GM19397 (cell line): ENCODE measurements at regions not wholly inside any gene's neighbourhood (a gene's known extent, or its start where the extent isn't known, plus 50 kb on each side); places are given as distances from the start of the nearest gene placed in this dataset.
"Not testable (repeated sequence)": the region's sequence is repeated elsewhere in the genome, so short reads cannot be mapped to it uniquely, and the experiment has no call there.

Source experiments
- ATAC-seq: cut with Tn5 transposase; IDR thresholded peaks from one replicate; pipeline ENCODE4 v1.9.1; 2021; ENCODE audit warnings: mild to moderate bottlenecking, moderate library complexity; ENCODE audit not compliant: unreplicated experiment

DNA sequence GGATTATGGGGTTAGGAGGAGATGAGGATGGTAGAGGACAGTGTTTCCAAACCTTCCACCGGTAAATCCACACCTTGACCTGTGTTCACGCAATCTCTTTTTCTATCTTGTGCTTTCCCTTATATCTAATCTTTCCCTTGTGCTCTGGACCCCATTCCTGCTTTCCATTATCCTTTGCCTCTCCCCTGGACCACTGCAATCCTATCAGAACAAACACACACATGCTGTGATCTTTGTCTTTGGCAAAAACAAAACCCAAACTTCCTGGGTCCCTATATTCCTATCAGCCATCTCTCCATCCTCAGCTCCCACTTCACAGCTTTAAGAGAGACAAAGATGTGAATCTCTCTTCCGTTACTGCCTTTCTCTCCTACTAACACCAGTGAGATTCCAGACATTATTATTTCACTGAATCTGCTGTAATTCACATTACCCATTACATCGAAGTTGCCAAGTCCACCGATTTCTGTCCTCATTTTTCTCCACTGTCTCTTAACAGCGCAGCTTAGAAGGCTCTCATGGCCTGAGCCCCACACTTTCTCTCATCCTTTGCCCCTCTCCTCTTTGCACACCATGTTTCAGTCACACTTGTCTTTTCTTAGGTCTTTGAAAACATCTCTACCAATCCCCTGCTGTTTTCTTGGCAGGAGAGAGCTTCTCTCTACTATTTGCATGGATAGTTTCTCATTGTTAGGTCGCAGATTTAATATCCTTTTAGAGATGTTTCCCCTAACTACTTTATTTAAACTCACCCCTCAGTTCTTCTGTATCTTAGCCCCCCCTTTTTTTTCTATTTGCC is 230.0 kb upstream of the B3GALT2 start:
- no peak for ATAC-seq

- no peak for ATAC-seq
These were observed 228.8 kb upstream of the B3GALT2 start for GRCh38 chr1:193415256-193415655.

- ATAC-seq: no peak
These were observed 227.0 kb upstream of the B3GALT2 start for GRCh38 chr1:193413376-193413775.

GRCh38 chr1:193412748-193413147 is 226.3 kb upstream of the B3GALT2 start:
- ATAC-seq: no peak

- ATAC-seq: no peak
These were observed 225.3 kb upstream of the B3GALT2 start for GRCh38 chr1:193411714-193412113.

GRCh38 chr1:193411215-193411614 is 224.8 kb upstream of the B3GALT2 start:
- no peak for ATAC-seq

- no peak for ATAC-seq
These were observed 222.4 kb upstream of the B3GALT2 start for GRCh38 chr1:193408782-193409293.

GRCh38 chr1:193406901-193407300 is 220.5 kb upstream of the B3GALT2 start:
- peak; percentile 65 for ATAC-seq

DNA sequence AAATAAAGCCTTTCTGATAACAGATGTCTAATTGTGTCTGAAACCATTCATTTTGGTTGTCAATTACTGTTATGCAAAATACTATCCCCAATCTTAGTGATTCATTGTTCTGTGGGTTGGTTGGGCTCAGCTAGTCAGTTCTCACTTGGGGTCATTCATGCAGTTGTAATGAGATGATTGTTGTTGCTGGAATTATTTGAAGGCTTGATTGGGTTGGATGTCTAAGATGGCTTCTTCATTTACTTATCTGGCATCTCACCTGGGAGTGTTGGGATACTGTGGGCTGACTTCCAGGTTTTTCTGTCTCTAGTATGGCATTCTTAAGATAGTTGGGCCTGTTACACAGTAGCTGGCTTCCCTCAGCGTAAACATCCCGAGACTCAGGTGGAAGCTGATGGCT is 217.8 kb upstream of the B3GALT2 start:
- ATAC-seq: no peak

DNA sequence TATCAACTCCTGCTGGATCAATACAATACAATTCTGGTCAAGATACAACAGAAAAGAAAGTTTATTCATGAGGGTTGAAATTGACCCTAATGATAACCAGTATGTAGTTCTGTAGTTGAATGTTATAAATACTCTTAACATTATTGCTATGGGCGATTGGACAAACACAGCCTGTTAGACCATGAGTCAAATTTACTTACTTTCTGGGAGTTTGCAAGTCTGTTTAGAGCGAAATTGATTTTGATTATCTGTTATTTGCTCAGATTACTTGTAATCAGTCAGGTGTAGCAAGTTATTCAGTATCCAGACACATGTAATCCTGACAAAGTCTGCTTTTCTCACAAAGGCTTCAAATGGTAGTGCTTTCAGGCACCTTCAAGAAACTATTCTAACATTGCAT is 216.6 kb upstream of the B3GALT2 start:
- ATAC-seq: no peak

DNA sequence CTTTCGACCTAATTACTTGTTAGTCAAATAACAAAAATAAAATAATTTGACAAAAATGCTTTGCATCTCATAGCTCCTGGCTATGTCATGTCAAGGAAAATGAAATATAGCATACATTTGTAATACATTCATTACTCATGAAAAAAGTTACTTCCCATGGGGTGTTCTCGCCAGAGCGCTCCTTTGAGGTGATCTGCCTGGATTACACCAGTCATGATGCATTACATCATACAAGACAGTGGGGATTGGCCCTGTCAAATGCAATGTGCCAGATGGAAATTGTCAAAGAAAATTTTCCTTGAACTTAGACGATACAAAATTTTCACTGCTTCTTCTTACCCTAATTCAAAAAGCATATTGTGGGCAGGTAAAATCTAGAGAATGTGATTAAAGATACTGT is 215.6 kb upstream of the B3GALT2 start:
- ATAC-seq: no peak

- no peak for ATAC-seq
These were observed 207.9 kb upstream of the B3GALT2 start for GRCh38 chr1:193394336-193394735.

DNA sequence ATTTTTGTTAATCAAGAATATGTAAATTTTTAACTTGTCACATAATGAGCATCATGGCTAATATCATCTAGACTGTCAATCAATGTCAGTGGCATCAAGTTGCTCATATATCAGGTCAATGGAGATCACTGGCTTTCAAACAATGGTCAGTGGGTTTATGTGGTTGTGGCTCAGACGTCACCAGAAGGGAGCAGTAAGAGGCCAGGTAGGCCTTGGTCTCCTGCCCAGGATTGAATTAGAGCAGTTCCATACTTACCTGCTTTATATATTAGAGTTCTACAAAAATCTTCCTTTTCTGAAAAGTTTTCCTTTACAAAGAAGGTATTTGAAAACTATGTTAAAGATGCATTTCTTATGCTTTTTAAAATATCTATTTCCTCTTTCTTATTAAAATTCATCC is 206.3 kb upstream of the B3GALT2 start:
- ATAC-seq: no peak

DNA sequence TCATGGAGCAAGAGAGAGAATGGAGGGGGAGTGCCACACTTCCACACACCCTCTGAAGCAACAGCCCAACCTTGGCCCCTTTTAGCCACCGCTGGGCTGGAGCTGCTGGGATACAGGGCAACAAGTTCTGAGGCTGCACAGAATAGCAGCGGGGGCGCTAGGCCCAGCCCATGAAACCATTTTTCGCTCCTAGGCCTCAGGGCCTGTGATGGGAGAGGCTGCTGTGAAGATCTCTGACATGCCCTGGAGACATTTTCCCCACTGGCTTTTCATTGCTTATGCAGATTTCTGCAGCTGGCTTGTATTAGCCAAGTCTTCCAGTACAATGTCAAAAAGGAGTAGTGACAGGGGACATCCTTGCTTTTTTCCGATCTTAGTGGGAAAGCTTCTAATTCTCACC is 202.3 kb upstream of the B3GALT2 start:
- ATAC-seq: no peak

- ATAC-seq: no peak
These were observed 201.8 kb upstream of the B3GALT2 start for GRCh38 chr1:193388165-193388564.

DNA sequence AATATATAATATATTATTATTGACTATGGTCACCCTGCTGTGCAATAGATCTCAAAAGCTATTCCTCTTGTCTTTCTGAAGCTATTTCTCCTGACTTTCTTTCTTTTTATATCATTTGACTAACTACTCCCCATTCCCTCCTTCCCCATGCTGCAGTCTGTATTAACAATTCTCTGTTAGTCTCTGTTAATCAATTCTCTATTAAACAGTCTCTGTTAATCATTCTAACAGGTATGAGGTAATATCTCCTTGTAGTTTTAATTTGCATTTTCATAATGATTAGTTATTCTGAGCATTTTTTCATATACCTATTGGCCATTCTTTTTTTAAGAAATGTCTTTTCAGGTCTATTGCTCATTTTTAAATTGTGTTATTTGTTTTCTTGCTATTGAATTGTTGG is 201.0 kb upstream of the B3GALT2 start:
- ATAC-seq: no peak

- not testable (repeated sequence) for ATAC-seq
These were observed 192.0 kb upstream of the B3GALT2 start for GRCh38 chr1:193378451-193378850.

DNA sequence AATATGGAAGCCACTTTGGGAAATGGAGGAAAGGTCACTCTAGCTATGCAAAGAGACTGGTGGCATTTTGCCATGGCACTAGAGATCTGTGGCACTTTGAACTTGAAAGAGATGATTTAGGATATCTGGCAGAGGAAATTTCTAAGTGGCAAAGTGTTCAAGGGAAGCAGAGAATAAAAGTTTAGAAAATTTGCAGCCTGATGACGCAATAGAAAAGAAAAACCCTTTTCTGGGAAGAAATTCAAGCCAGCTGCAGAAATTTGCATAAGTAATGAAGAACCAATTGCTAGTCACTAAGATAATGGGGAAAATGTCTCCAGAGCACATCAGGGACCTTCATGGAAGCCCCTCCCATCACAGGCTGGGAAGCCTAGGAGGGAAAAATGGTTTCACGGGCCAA is 191.1 kb upstream of the B3GALT2 start:
- ATAC-seq: no peak

DNA sequence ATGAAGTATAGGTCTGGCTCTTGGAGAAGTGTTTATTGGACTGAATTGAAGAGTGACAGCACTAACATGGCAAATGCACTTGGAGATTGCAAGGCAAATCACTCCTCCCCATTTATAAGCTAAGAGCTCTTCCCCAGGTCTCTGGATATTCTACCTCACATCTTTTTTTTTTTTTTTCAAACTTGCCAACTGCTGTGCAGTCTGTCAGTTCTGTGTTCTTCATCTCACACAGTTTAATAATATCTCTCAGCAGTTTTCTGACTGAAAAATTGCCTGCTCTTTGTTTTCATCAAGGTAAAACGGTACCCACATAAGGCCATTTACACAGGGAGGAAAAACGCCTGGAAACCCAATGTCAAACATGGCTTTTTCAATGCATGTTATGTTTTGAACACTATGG is 186.1 kb upstream of the B3GALT2 start:
- no peak for ATAC-seq

DNA sequence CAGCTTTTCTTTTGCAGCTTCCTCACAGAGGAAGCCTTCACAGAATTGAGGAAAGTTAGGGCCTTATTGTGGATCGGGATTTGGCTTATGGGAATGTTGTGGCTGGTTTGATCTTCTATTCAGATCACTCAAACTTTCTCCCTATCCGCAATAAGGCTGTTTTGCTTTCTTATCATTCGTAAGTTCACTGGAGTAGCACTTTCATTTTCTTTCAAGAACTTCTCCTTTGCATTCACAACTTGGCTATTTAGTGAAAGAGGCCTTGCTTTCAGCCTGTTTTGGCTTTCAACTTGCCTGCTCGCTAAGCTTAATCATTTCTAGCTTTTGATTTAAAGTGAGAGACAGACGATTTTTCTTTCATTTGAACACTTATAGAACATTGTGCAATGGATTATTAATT is 181.9 kb upstream of the B3GALT2 start:
- peak; percentile 79 for ATAC-seq

- ATAC-seq: peak; percentile 39
These were observed 181.4 kb upstream of the B3GALT2 start for GRCh38 chr1:193367863-193368262.

- ATAC-seq: no peak
These were observed 180.5 kb upstream of the B3GALT2 start for GRCh38 chr1:193366764-193367507.
